HG02973 (cell line): ENCODE measurements at regions not wholly inside any gene's neighbourhood (a gene's known extent, or its start where the extent isn't known, plus 50 kb on each side); places are given as distances from the start of the nearest gene placed in this dataset.

Source experiments
- ATAC-seq: cut with Tn5 transposase; IDR thresholded peaks from one replicate; pipeline ENCODE4 v1.9.1; 2021; ENCODE audit warnings: moderate library complexity; ENCODE audit not compliant: unreplicated experiment

DNA sequence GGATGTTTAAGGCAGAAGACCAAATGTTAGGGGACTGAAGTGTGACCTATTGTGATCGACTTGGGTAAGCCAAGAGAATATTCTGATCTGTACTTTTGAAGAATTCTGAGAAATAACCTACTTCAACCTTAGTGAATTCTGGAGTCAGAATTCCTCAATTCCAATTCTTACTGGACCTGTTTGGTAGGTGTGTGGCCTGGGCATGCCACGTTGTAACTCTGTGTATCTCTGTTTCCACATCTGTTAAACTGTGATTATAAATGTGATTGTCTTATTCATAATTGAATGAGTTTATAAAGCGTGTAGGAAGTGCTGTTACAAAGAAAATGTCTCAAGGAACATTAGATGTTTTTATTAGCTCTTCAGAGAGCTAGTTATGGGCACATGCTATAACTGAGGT is 64.5 kb downstream of the TUSC1 start:
- ATAC-seq = no peak

- ATAC-seq = no peak
Observed at GRCh38 chr9:25603106-25603505, 75.1 kb downstream of the TUSC1 start.

DNA sequence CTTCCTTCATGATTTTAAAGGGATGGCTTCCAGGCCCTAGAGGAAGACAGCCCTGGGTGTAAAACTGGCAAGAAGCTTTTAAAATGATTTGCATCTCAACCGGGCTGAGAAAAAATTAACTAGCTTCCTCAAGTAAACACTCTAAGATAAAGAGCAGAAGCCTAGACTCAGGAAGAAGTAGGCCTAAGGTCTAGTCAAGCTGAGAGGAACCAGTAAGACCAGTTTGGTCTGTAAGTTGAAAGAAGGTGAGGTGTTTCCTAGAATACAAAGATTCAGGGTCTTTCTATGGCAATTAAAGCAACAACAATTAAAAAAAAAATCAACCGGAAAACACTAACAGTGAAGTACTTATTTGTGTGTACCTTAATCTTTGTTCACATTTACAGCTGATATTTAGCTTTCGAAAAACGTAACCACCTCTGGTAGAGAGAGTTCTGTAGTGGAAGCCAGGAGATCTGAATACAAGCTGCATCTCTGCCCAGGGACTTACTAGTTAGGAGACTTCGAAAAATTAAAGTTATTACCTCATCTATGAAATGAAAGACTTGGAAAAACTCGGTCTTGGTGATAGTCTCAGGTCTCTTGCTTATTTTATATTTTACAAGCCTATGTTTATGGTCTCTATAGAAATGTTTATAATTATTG is 75.7 kb downstream of the TUSC1 start:
- no peak for ATAC-seq

GRCh38 chr9:25600501-25600900 is 77.7 kb downstream of the TUSC1 start:
- no peak for ATAC-seq

DNA sequence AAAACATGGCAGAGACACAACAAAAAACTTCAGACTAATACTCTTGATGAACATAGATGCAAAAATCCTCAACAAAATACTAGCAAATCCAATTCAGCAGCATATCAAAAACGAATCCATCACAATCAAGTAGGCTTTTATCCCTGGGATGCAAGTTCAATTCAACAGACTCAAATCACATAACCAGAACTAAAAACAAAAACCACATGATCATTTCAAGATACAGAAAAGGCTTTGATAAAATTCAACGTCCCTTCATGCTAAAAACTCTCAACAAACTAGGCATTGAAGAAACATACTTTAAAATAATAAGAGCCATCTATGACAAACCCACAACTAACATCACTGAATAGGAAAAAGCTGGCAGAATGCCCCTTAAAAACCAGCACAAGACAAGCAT is 93.6 kb downstream of the TUSC1 start:
- no peak for ATAC-seq

GRCh38 chr9:25573281-25573680 is 105.0 kb downstream of the TUSC1 start:
- no peak for ATAC-seq

- ATAC-seq = no peak
Observed at GRCh38 chr9:25571491-25571890, 106.8 kb downstream of the TUSC1 start.

DNA sequence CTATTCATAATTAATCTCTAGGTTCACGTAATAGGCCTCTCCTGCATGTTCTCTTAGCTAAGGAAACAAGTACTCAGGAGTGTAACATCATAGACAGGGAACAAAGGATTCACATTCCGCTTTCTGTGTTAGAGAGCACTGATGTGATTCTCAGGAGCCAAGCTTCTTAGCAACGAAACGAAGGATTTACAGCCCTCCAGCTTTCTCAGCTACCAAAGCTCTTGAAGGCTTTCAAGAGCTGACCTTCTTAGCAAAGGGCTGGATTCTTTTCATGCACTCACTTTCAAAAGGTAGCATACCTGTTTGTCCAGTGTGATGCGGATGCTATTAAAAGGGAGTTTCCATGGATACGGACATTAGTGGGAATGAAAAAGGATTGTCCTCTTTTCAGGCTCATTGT is 107.4 kb downstream of the TUSC1 start:
- ATAC-seq = no peak

GRCh38 chr9:25562101-25562500 is 116.1 kb downstream of the TUSC1 start:
- no peak for ATAC-seq

- ATAC-seq = no peak
Observed at GRCh38 chr9:25557645-25558300, 120.5 kb downstream of the TUSC1 start.

DNA sequence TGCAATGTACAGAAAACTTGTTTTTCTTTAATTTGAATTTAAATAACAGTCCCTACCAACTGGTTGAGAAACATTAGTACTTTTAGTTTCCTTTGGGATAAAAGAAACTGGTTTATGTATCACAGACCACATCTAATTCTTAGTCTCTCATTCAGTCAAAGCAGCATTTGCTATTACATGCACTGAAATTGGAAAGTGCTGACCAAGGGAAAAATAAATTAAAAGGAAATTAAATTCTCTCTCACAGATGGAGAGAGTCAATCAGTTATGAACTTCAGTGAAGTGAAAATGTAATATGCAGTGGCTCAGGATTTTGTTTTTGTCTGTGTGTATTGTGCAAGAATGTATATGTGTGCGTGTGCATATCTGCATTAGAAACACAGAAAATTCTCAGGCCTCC is 121.7 kb downstream of the TUSC1 start:
- no peak for ATAC-seq

GRCh38 chr9:25548847-25549246 is 129.4 kb downstream of the TUSC1 start:
- ATAC-seq = no peak

DNA sequence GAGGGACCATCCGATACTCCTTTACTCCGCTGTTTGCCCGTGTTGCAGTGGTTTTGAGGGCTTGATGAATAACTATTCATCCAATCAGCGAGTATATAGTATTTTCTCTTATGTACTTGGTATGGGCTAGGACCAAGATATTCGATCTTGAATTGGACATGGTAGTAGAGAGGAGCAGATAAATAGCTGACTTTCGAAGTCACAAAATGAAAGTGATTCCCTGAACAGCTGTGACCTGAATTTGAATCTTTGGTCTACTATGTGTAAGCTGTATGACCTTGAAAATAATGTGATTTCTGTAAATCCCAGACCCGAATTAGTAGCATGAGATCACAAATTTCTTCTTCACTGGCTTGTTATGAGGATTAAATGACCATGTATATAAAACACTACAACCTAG is 134.4 kb downstream of the TUSC1 start:
- no peak for ATAC-seq

GRCh38 chr9:25542319-25542718 is 135.9 kb downstream of the TUSC1 start:
- no peak for ATAC-seq

- no peak for ATAC-seq
Observed at GRCh38 chr9:25537808-25538207, 140.4 kb downstream of the TUSC1 start.

DNA sequence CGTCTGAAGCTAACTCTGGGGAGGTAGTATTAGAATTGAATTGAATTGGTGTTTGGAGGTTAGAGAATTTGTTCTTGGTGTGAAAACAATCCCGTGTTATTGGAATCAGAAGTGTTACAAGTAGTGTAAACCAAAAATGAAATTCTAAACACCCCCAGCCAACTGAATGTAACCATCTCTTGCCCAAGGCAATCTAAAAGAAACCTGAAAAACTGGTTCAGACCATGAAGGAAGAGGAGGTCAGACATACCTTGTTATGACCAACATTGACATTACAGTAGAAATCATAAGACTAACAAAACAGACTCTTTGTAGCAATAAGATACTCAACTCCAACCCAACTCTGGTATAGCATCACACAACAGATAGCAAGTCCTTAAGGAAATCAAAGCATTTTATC is 159.0 kb downstream of the TUSC1 start:
- ATAC-seq = no peak

DNA sequence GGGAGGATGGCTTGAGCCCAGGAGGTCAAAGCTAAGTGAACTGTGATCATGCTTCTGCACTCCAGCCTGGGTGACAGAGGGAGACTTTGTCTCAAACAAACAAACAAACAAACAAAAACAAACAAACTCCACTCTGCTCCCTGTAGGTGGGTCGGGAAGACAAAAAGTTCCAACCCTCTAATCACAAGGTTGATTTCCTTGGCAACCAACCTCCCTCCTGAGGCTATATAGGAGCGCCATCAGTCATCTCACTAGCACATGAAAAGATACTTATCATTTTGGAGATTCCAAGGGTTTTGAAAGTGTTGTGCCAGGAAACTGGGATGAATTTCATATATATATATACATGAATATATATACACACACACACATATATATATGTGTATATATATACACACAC is 160.5 kb downstream of the TUSC1 start:
- no peak for ATAC-seq

DNA sequence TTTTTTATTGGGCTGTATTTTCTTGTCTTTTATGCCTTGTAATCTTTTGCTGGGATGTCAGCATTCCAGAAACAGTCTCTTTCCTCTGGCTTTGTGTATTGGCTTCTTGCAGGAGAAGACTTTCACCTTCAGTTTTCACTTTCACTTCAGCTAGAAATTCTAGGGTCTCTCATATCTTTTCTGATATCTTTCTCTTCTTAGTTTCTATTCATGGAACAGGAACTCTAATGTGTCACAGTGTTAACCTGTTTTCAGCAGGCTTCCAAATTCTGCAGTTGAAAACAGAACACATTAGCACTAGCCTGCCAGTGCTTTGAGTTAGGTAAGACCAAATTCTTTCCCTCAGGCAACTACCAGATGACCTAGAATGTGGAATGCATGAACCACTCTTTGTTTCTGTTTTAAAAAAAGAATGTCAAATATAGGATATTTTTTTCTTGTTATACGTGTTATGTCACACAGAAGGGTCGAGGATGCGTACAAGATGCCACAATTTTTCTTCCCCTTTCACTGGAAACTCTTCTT is 164.7 kb downstream of the TUSC1 start:
- no peak for ATAC-seq

- no peak for ATAC-seq
Observed at GRCh38 chr9:25505644-25506043, 172.6 kb downstream of the TUSC1 start.

DNA sequence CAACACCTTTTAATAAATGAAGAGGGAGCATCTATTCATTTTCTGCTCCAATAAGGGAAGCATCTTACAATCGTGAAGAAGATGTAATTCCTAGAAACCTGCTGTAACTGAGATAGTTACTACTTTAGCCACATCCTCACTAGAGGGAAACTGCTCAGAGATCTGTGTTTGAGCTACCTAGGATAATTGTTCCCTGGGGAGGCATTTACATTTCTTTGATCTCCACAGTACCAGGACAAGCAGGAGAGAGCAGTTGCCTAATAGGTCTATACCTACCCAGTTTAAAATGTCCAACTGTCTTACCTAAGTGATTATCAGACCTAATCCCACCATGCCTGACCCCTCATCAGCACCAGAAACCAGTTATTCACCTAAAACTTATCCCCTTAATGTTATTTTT is 196.9 kb downstream of the TUSC1 start:
- no peak for ATAC-seq

- ATAC-seq = no peak
Observed at GRCh38 chr9:25480696-25481095, 197.5 kb downstream of the TUSC1 start.

DNA sequence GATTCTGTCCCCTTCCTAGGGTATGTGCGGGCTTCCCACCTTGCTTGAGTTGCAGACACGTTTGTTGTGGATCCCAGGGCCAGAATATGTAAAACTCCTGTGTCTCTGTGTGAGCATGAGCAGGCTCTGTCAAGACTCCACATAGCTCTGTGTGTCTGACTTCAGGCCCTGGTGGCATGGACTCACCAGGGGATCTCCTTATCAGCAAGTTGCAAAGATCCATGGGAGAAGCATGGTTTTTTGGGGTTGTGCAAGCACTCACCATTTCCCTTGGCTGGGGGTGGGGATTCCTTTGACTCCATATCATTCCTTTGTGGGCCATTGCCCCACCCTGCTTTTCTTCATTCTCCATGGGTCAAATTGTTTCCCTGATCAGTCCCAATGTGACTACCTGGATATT is 205.6 kb downstream of the TUSC1 start:
- ATAC-seq = no peak
